GM06990 (cell line): ENCODE measurements at regions not wholly inside any gene's neighbourhood (a gene's known extent, or its start where the extent isn't known, plus 50 kb on each side); places are given as distances from the start of the nearest gene placed in this dataset.

Experiments
- DNase-seq: peaks from one replicate; pipeline ENCODE4 v3.0.0-alpha.2; 2011; ENCODE audit not compliant: insufficient read length; ENCODE audit errors: extremely low read depth
- H3K27me3 ChIP-seq: replicated peaks from 2 replicates; pipeline ENCODE4 v1.6.0; 2011; ENCODE audit warnings: low read length; ENCODE audit not compliant: control insufficient read depth, insufficient read depth
- H3K36me3 ChIP-seq: 2 replicates; pipeline ENCODE4 v1.5.1; 2011; ENCODE audit warnings: low read length; ENCODE audit not compliant: control insufficient read depth, insufficient read depth
- H3K4me3 ChIP-seq: replicated peaks from 2 replicates; pipeline ENCODE4 v1.5.1; 2011; ENCODE audit warnings: low read depth, mild to moderate bottlenecking, control low read depth, low read length
- TF ChIP-seq, protein P1 (sequence below): IDR thresholded peaks from 2 replicates; pipeline ENCODE4 v1.5.1; 2011; ENCODE audit warnings: low read length, control low read depth, mild to moderate bottlenecking, inconsistent platforms; ENCODE audit not compliant: insufficient read depth, poor library complexity, severe bottlenecking

DNA sequence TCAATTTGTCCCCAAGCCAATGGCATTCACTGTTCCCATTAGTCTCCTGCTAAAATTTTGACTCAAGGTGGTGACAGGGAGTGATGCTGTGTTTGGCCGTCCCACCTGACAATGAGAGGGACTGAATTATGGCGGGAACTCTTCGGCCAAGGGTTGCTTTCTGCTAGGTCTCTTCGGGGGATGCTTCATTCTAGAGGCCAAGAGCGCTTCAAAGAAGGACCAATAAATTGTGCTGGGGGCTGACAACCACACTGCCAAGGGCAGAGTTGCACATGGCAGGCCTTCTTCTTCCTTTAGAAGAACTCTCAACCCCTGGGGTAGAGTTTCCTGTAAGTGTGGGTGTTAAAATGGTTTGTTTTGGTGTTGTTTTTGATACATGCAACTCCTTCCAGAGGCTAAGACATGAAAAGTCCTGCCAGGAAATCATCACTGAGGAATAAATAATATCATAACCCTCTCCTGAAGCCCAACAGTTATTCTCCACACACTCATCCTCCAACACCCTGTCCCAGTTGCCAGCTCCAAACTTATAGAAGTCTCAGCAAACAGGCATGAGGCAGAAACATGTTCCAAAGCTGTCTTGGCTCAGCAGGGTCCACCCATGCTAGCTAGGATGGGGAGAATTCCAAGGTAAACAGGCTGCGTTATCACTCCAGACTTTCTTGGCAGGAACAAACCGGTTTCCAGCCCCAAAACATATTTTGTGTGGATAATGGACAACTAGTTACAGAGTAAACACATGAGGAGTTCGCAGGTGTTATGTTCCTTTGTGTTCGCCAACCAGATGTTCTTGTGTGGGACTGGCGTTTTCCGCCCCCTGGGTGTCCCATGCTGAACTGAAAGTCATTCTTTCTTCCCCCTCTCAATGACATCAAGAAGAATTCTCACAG lies 396.7 kb upstream of the RGMA start:
- DNase-seq, result no peak
- H3K36me3 ChIP-seq, result no peaks in the 10 kb centered on the region
- no peaks in the 10 kb centered on the region for H3K27me3 ChIP-seq
- TF ChIP-seq, protein P1, sequence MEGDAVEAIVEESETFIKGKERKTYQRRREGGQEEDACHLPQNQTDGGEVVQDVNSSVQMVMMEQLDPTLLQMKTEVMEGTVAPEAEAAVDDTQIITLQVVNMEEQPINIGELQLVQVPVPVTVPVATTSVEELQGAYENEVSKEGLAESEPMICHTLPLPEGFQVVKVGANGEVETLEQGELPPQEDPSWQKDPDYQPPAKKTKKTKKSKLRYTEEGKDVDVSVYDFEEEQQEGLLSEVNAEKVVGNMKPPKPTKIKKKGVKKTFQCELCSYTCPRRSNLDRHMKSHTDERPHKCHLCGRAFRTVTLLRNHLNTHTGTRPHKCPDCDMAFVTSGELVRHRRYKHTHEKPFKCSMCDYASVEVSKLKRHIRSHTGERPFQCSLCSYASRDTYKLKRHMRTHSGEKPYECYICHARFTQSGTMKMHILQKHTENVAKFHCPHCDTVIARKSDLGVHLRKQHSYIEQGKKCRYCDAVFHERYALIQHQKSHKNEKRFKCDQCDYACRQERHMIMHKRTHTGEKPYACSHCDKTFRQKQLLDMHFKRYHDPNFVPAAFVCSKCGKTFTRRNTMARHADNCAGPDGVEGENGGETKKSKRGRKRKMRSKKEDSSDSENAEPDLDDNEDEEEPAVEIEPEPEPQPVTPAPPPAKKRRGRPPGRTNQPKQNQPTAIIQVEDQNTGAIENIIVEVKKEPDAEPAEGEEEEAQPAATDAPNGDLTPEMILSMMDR, result no peak
- no peak overlapping the region for H3K4me3 ChIP-seq

DNA sequence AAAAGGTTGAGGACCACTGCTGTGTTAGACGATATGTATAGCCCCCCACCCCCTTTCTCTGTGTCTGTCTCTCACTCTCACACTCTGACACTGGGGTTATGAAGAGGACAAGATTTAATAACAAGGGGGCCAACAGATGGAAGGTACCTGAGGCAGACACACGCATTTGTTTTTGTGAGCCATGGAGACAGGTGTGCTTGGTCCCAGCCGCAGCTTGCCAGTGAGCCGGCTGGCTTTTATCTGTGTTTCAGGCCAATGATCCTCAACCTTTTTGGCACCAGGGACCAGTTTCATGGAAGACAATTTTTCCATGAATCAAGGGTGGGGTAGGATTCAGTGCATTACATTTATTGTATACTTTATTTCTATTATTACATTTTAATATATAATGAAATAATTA lies 394.9 kb upstream of the RGMA start:
- TF ChIP-seq, protein P1, result no peak
- H3K36me3 ChIP-seq, result no peaks in the 10 kb centered on the region

DNA sequence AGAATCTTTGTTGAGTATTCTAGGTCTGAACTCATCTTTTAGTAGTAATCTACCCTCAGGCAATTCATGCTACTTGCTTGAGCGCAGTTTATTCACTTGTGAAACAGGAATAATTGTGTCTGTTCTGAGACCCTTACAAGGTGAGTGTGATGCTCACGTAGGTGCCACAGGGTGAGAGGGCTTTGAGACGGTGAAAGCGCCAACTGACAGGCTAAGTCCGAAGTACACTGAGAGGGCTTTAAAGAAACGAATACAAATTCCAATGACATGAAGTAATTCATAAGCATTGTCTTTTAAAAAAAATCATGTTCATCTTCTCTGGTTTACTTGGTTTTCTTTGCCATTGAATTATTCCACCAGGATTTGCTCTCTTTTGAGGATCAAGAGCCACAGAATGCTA lies 393.7 kb upstream of the RGMA start:
- Histone ChIP-seq H3K27me3 (no peaks in the 10 kb centered on the region; the same call in 1 of the 2 replicates), H3K36me3 (no peaks in the 10 kb centered on the region), H3K4me3 (no peak overlapping the region)
- DNase-seq, result no peak
- TF ChIP-seq, protein P1, result no peak

More for the DNA sequence above, 394.9 kb upstream of the RGMA start:
- H3K27me3 ChIP-seq, result no peaks in the 10 kb centered on the region
- H3K4me3 ChIP-seq, result no peak overlapping the region
- no peak for DNase-seq

DNA sequence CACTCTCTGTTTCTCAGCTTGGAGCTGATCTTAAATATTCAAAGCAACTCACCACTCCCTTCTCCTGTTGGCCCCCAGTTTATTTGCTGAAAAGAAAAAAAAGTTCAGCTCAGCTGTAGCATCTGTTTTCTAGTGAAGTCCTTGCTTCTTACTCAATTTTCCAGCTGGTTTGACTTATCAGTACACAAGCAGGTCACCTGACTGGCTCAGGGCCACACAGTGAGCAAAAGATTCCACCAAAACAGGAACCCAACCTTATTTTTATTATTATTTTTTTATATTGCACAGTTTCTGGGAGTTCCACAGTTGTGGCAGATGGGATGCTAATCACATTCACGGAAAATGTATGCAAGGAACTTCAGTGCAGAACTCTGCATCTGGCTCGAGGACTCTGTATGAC lies 390.7 kb upstream of the RGMA start:
- Histone ChIP-seq H3K36me3 (no peaks in the 10 kb centered on the region), H3K4me3 (no peak overlapping the region), H3K27me3 (no peaks in the 10 kb centered on the region; the same call in 1 of the 2 replicates)
- DNase-seq, result no peak
- TF ChIP-seq, protein P1, result no peak

DNA sequence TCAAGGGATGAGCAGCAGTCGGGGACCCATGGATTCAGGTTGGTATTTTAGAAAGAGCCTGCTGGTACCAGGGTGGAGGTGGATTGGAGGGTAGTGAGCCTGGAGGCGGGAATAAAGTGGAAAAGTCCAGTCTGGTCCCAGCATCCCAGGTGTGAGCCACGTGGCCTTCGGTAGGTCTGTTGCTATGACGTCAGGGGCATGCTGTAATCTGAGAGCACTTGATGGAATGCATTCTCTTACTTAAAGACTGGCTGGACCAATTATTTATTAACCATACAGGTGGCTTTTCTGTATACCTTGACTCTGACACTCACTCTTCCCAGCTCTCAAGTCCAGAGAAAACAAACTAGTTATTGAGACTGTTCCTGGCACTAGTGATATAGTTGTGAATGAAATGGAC lies 389.9 kb upstream of the RGMA start:
- H3K4me3 ChIP-seq, result no peak overlapping the region
- no peaks in the 10 kb centered on the region; the same call in 1 of the 2 replicates for H3K27me3 ChIP-seq
- DNase-seq, result no peak
- H3K36me3 ChIP-seq, result no peaks in the 10 kb centered on the region
- TF ChIP-seq, protein P1, result no peak
